GM23338 (cell line): ENCODE measurements at regions not wholly inside any gene's neighbourhood (a gene's known extent, or its start where the extent isn't known, plus 50 kb on each side); places are given as distances from the start of the nearest gene placed in this dataset.

ENCODE experiments used
- CREB1 ChIP-seq: fragments of 250-450 bp; sonication (Bioruptor Pico); IDR thresholded peaks from 2 replicates; pipeline ENCODE4 v1.5.0; 2020; ENCODE audit warnings: low read depth, mild to moderate bottlenecking, moderate library complexity
- CTCF ChIP-seq, 2 experiments: fragments of 200-600 bp in 1 of 2; sonication (generic) in 1 of 2; conservative IDR thresholded peaks; 2 replicates each; pipeline versions ENCODE4 v1.5.1 to v1.6.1; 2016 to 2017; ENCODE audit warnings: antibody characterized with exemption in 2 of 2, low read depth in 2 of 2, mild to moderate bottlenecking in 2 of 2, moderate library complexity in 1 of 2
- EZH2 ChIP-seq: fragments of 200-600 bp; sonication (generic); IDR thresholded peaks from one replicate; pipeline ENCODE4 v1.8.0; 2017; ENCODE audit warnings: antibody characterized with exemption, mild to moderate bottlenecking, low read depth; ENCODE audit not compliant: unreplicated experiment
- EZH2phosphoT487 ChIP-seq: fragments of 200-600 bp; sonication (generic); IDR thresholded peaks from one replicate; pipeline ENCODE4 v1.8.1; 2018; ENCODE audit warnings: antibody characterized with exemption; ENCODE audit not compliant: unreplicated experiment
- JUNB ChIP-seq: IDR thresholded peaks from one replicate; pipeline ENCODE4 v1.6.1; 2016; ENCODE audit warnings: antibody characterized with exemption; ENCODE audit not compliant: unreplicated experiment
- POLR2AphosphoS5 ChIP-seq: IDR thresholded peaks from 2 replicates; pipeline ENCODE4 v1.6.1; 2016; ENCODE audit warnings: antibody characterized with exemption, low read depth
- REST ChIP-seq: IDR thresholded peaks from one replicate; pipeline ENCODE4 v1.6.1; 2018; ENCODE audit warnings: antibody characterized with exemption; ENCODE audit not compliant: unreplicated experiment
- STAT1 ChIP-seq: IDR thresholded peaks from one replicate; pipeline ENCODE4 v1.6.1; 2016; ENCODE audit warnings: antibody characterized with exemption; ENCODE audit not compliant: unreplicated experiment
- ZNF331 ChIP-seq: fragments of 250-450 bp; sonication (Bioruptor Pico); IDR thresholded peaks from 2 replicates; pipeline ENCODE4 v1.5.0; 2020; ENCODE audit warnings: low read depth, mild to moderate bottlenecking, moderate library complexity

- no peak for TF ChIP-seq CTCF (conservative IDR thresholded peaks at IDR 0.05; ENCODE audit: low read depth in 2 of 2)
- no peak for TF ChIP-seq EZH2
- no peak for TF ChIP-seq POLR2AphosphoS5
- no peak for TF ChIP-seq REST
- TF ChIP-seq EZH2phosphoT487, result no peak
- TF ChIP-seq JUNB, result no peak
- no peak for TF ChIP-seq CREB1 (CRISPR knock-in tag)
- no peak for TF ChIP-seq ZNF331
- TF ChIP-seq STAT1, result no peak
These were observed 326.0 kb downstream of the MN1 start for GRCh38 chr22:27475548-27475897.
